DND-41 (cell line): ENCODE measurements at regions not wholly inside any gene's neighbourhood (a gene's known extent, or its start where the extent isn't known, plus 50 kb on each side); places are given as distances from the start of the nearest gene placed in this dataset.

Source experiments
- ATAC-seq: fragments of 200-7000 bp; cut with Tn5 transposase; 3 replicates; pipeline ENCODE4 v1.9.1; 2021; ENCODE audit warnings: low read depth; ENCODE audit not compliant: insufficient read depth
- DNase-seq: peaks from one replicate; pipeline ENCODE4 v3.0.0-alpha.2; 2020
- H2AFZ ChIP-seq: 2 replicates; pipeline ENCODE4 v1.6.0; 2012; ENCODE audit warnings: low read depth, low read length
- H3K27ac ChIP-seq: 2 replicates; pipeline ENCODE4 v1.5.1; 2012; ENCODE audit warnings: low read length, inconsistent platforms
- H3K27me3 ChIP-seq: fragments of 200-600 bp; sonication (generic); 2 replicates; pipeline ENCODE4 v1.6.0; 2012; ENCODE audit warnings: low read length, mild to moderate bottlenecking, inconsistent platforms; ENCODE audit not compliant: insufficient read depth, poor library complexity
- H3K36me3 ChIP-seq: 2 replicates; pipeline ENCODE4 v1.5.1; 2012; ENCODE audit warnings: low read length, inconsistent platforms; ENCODE audit not compliant: insufficient read depth
- H3K4me1 ChIP-seq: 2 replicates; pipeline ENCODE4 v1.5.1; 2012; ENCODE audit warnings: mild to moderate bottlenecking, low read length; ENCODE audit not compliant: insufficient read depth
- H3K4me2 ChIP-seq: 2 replicates; pipeline ENCODE4 v1.6.0; 2012; ENCODE audit warnings: mild to moderate bottlenecking, moderate library complexity, low read length, inconsistent platforms; ENCODE audit not compliant: insufficient read depth
- H3K4me3 ChIP-seq, 2 experiments: fragments of 200-600 bp in 1 of 2; shearing (Covaris generic) in 1 of 2; 2 replicates each; pipeline ENCODE4 v1.5.1; 2012 to 2016; ENCODE audit warnings: inconsistent platforms in 2 of 2, low read length in 2 of 2, mild to moderate bottlenecking in 2 of 2, low read depth in 1 of 2, moderate library complexity in 1 of 2
- H3K79me2 ChIP-seq: 2 replicates; pipeline ENCODE4 v1.6.0; 2012; ENCODE audit warnings: low read length, inconsistent platforms; ENCODE audit not compliant: insufficient read depth
- H3K9ac ChIP-seq: 2 replicates; pipeline ENCODE4 v1.6.0; 2012; ENCODE audit warnings: low read depth, mild to moderate bottlenecking, inconsistent platforms, low read length, moderate library complexity
- H3K9me3 ChIP-seq: 2 replicates; pipeline ENCODE4 v1.5.1; 2012; ENCODE audit warnings: low read length, moderate library complexity, mild to moderate bottlenecking, inconsistent platforms; ENCODE audit not compliant: insufficient read depth, severe bottlenecking
- H4K20me1 ChIP-seq: 2 replicates; pipeline ENCODE4 v1.6.0; 2012; ENCODE audit warnings: low read length; ENCODE audit not compliant: insufficient read depth
- EZH2 ChIP-seq: IDR thresholded peaks from 3 replicates; pipeline ENCODE4 v1.6.1; 2012; ENCODE audit warnings: borderline replicate concordance, low read depth, mild to moderate bottlenecking, moderate library complexity, low read length, inconsistent platforms; ENCODE audit not compliant: severe bottlenecking
- TF ChIP-seq, protein P1 (sequence below): IDR thresholded peaks from 2 replicates; pipeline ENCODE4 v1.5.1; 2012; ENCODE audit warnings: borderline replicate concordance, low read length, moderate library complexity, mild to moderate bottlenecking; ENCODE audit not compliant: poor library complexity, severe bottlenecking; ENCODE audit errors: extremely low read depth

DNA sequence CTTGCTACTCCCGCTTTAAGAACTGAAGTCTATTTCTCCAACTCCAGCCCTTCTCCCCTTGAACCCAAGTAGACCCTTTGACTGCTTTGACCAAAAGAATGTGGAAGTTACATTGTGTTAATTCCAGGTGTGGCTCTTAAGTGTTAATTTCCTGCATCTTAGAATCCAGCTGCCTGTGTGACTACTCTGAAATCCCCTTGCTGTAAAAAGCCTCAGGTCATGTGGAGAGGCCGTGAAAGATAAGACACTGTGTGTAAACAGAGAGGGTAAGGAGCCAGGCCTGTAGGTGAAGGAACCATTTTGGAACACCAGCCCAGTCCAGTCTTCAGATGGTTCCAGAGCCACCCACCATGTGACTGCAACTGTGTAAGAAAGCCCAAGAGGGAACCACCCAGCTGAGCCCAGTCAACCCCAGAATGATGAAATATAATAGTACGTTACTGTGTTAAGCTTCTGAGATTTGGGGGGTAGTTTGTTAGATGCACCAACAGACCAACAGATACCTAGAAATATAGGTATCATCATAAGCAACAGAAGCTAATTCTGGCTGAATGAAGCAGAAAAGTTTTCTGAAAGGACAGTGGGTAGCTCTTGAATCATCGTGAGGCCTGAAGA is 59.4 kb upstream of the CCDC112 start:
- H3K4me1 ChIP-seq, result no peaks in the 10 kb centered on the region
- H3K4me3 ChIP-seq, result no peak overlapping the region
- no peak overlapping the region for H2AFZ ChIP-seq
- ATAC-seq, result no peak
- H3K36me3 ChIP-seq, result no peaks in the 10 kb centered on the region
- no peak for TF ChIP-seq EZH2
- TF ChIP-seq, protein P1, sequence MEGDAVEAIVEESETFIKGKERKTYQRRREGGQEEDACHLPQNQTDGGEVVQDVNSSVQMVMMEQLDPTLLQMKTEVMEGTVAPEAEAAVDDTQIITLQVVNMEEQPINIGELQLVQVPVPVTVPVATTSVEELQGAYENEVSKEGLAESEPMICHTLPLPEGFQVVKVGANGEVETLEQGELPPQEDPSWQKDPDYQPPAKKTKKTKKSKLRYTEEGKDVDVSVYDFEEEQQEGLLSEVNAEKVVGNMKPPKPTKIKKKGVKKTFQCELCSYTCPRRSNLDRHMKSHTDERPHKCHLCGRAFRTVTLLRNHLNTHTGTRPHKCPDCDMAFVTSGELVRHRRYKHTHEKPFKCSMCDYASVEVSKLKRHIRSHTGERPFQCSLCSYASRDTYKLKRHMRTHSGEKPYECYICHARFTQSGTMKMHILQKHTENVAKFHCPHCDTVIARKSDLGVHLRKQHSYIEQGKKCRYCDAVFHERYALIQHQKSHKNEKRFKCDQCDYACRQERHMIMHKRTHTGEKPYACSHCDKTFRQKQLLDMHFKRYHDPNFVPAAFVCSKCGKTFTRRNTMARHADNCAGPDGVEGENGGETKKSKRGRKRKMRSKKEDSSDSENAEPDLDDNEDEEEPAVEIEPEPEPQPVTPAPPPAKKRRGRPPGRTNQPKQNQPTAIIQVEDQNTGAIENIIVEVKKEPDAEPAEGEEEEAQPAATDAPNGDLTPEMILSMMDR, result no peak
- no peaks in the 10 kb centered on the region for H3K79me2 ChIP-seq
- no peak overlapping the region for H3K4me2 ChIP-seq
- no peaks in the 10 kb centered on the region for H4K20me1 ChIP-seq
- H3K27me3 ChIP-seq, result no peaks in the 10 kb centered on the region
- H3K27ac ChIP-seq, result no peak overlapping the region
- H3K9ac ChIP-seq, result no peak overlapping the region
- no peak for DNase-seq
- H3K9me3 ChIP-seq, result no peaks in the 10 kb centered on the region

DNA sequence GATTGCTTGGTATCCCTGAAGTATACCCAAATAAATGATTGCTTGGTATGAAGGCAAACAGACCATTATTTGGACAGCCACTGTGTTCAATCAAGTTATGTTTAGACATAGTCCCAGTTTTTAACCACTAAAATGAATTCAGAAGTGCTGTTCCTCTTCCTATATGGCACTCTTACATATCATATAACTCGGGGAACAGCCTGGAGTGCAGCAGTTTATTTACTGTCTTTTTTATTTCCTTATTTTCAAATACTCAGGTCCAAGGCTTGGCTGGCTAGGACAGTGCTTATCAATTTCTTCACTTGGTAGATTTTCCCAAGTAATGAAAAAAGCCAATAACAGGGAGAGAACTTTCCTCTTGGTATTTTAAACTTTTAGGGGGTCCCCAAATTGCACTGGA is 58.6 kb upstream of the CCDC112 start:
- H3K36me3 ChIP-seq, result no peaks in the 10 kb centered on the region
- no peak for ATAC-seq
- no peak for DNase-seq
- TF ChIP-seq, protein P1, result no peak
- no peak for TF ChIP-seq EZH2
- H3K79me2 ChIP-seq, result no peaks in the 10 kb centered on the region
- no peaks in the 10 kb centered on the region for H3K9me3 ChIP-seq
- H3K27ac ChIP-seq, result no peak overlapping the region
- H2AFZ ChIP-seq, result no peak overlapping the region
- no peaks in the 10 kb centered on the region for H4K20me1 ChIP-seq
- no peak overlapping the region for H3K9ac ChIP-seq
- no peak overlapping the region for H3K4me2 ChIP-seq
- no peak overlapping the region for H3K4me3 ChIP-seq
- H3K4me1 ChIP-seq, result no peaks in the 10 kb centered on the region
- peaks cover 4% of the 10 kb centered on the region for H3K27me3 ChIP-seq

DNA sequence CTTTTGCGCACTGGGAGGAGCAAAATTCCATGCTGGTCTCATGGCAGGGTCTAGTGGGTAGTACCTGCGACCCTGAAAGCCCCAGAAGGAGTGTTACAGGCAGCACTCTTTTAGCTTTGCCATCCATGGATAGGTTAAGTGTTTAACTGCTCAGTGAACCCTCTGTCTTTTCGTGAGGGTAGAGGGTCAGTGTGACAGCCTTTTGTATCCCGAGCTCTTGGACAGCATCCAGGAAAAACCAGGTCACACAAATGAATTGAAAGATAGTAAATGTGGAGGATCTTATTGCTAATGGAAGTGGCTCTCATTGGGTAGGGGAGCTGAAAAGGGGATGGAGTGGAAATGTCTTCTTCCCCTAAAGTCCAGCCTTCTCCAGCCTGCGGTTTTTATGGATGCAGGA is 57.8 kb upstream of the CCDC112 start:
- H2AFZ ChIP-seq, result no peak overlapping the region
- no peak overlapping the region for H3K4me2 ChIP-seq
- no peak overlapping the region for H3K9ac ChIP-seq
- no peaks in the 10 kb centered on the region for H3K36me3 ChIP-seq
- H3K27me3 ChIP-seq, result peaks cover 4% of the 10 kb centered on the region
- TF ChIP-seq, protein P1, result no peak
- no peak for TF ChIP-seq EZH2
- no peaks in the 10 kb centered on the region for H3K9me3 ChIP-seq
- H3K27ac ChIP-seq, result no peak overlapping the region
- H3K79me2 ChIP-seq, result no peaks in the 10 kb centered on the region
- no peaks in the 10 kb centered on the region for H4K20me1 ChIP-seq
- ATAC-seq, result no peak
- H3K4me1 ChIP-seq, result no peaks in the 10 kb centered on the region
- DNase-seq, result no peak
- H3K4me3 ChIP-seq, result no peak overlapping the region
